Keratinocyte (primary cell): ENCODE measurements at regions not wholly inside any gene's neighbourhood (a gene's known extent, or its start where the extent isn't known, plus 50 kb on each side); places are given as distances from the start of the nearest gene placed in this dataset.

Experiments used
- DNase-seq: peaks from one replicate; pipeline ENCODE4 v3.0.0-alpha.2; 2011; ENCODE audit warnings: low read depth, missing footprints, low spot score
- FAIRE-seq: peaks from 2 replicates; lab custom pipeline; 2011; peaks lifted over from hg19 to GRCh38; lab: Jason Lieb, UNC
- H2AFZ ChIP-seq: 2 replicates; pipeline ENCODE4 v1.6.0; 2012; ENCODE audit warnings: low read length, control low read depth, inconsistent platforms; ENCODE audit not compliant: control insufficient read depth
- H3K27ac ChIP-seq: 2 replicates; pipeline ENCODE4 v1.5.1; 2011; ENCODE audit warnings: low read length; ENCODE audit not compliant: control insufficient read depth, insufficient read depth
- H3K27me3 ChIP-seq: 3 replicates; pipeline ENCODE4 v1.6.0; 2011; ENCODE audit warnings: low read length; ENCODE audit not compliant: control insufficient read depth, insufficient read depth; ENCODE audit errors: extremely low read depth
- H3K36me3 ChIP-seq, 2 experiments: 2 replicates in 1 of 2; 3 replicates in 1 of 2; pipeline ENCODE4 v1.5.1; 2011; ENCODE audit warnings: low read length in 2 of 2, mild to moderate bottlenecking in 1 of 2; ENCODE audit not compliant: control insufficient read depth in 2 of 2, insufficient read depth in 2 of 2; ENCODE audit errors: extremely low read depth in 1 of 2
- H3K4me1 ChIP-seq: 3 replicates; pipeline ENCODE4 v1.5.1; 2011; ENCODE audit warnings: low read length; ENCODE audit not compliant: control insufficient read depth, insufficient read depth; ENCODE audit errors: extremely low read depth
- H3K4me2 ChIP-seq: 3 replicates; pipeline ENCODE4 v1.6.0; 2011; ENCODE audit warnings: low read depth, low read length; ENCODE audit not compliant: control insufficient read depth, insufficient read depth; ENCODE audit errors: extremely low read depth
- H3K4me3 ChIP-seq, 3 experiments: fragments of 200-600 bp in 1 of 3; sonication (generic) in 1 of 3; 2 replicates in 2 of 3; 3 replicates in 1 of 3; pipeline ENCODE4 v1.5.1; 2011 to 2016; ENCODE audit warnings: low read length in 3 of 3, mild to moderate bottlenecking in 3 of 3, control low read depth in 2 of 3, inconsistent platforms in 1 of 3, low read depth in 1 of 3, mixed read lengths in 1 of 3, mixed run types in 1 of 3, moderate library complexity in 1 of 3; ENCODE audit not compliant: control insufficient read depth in 2 of 3, insufficient read depth in 2 of 3; ENCODE audit errors: extremely low read depth in 1 of 3
- H3K79me2 ChIP-seq: 2 replicates; pipeline ENCODE4 v1.6.0; 2012; ENCODE audit warnings: low read length; ENCODE audit not compliant: control insufficient read depth, insufficient read depth
- H3K9ac ChIP-seq: 3 replicates; pipeline ENCODE4 v1.6.0; 2011; ENCODE audit warnings: low read length; ENCODE audit not compliant: control insufficient read depth, insufficient read depth; ENCODE audit errors: extremely low read depth
- H3K9me1 ChIP-seq: 3 replicates; pipeline ENCODE4 v1.6.0; 2011; ENCODE audit warnings: low read length; ENCODE audit not compliant: control insufficient read depth, insufficient read depth; ENCODE audit errors: extremely low read depth
- H3K9me3 ChIP-seq: 2 replicates; pipeline ENCODE4 v1.5.1; 2012; ENCODE audit warnings: low read depth, low read length; ENCODE audit not compliant: control insufficient read depth
- H4K20me1 ChIP-seq: 3 replicates; pipeline ENCODE4 v1.6.0; 2011; ENCODE audit warnings: low read length; ENCODE audit not compliant: control insufficient read depth, insufficient read depth; ENCODE audit errors: extremely low read depth
- CTCF ChIP-seq, 3 experiments: IDR thresholded peaks in 1 of 3; conservative IDR thresholded peaks in 1 of 3; optimal IDR thresholded peaks in 1 of 3; 2 replicates in 2 of 3; 3 replicates in 1 of 3; pipeline versions ENCODE3 to v1.5.1; 2011; ENCODE audit warnings: low read length in 3 of 3, mild to moderate bottlenecking in 3 of 3, moderate library complexity in 2 of 3, control low read depth in 1 of 3, inconsistent platforms in 1 of 3; ENCODE audit not compliant: insufficient read depth in 2 of 3; ENCODE audit errors: extremely low read depth in 1 of 3
- EZH2 ChIP-seq: IDR thresholded peaks from one replicate; pipeline ENCODE4 v1.6.1; 2012; ENCODE audit warnings: inconsistent platforms, mild to moderate bottlenecking, low read length, moderate library complexity
- dilution Hi-C: fragments of 300-500 bp; cut with MboI; formaldehyde crosslinking; loops from one replicate; pipeline ENCODE4 v1.7.0; 2020; ENCODE audit warnings: low sequenced_read_pairs; ENCODE audit not compliant: extremely low pct_ligation_motif_present

DNA sequence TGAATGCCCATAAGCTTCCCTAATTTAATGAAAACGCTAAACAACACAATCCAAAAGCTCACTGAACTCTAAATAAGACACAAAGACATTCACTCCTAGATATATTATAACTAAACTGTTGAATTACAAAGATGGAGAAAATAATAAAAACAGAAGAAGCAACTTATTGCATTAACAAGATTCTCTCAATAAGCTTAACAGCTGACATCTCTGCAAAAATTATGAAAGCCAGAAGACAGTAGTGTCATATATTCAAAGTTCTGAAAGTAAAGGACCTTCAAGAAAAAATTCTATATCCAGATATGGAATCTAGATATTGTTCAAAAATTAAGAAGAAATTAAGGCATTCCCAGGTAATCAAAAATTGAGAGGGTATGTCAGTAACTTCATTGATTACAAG is 957.8 kb upstream of the TYRP1 start:
- dilution Hi-C loops, result no loop called here
- FAIRE-seq, result no peak

DNA sequence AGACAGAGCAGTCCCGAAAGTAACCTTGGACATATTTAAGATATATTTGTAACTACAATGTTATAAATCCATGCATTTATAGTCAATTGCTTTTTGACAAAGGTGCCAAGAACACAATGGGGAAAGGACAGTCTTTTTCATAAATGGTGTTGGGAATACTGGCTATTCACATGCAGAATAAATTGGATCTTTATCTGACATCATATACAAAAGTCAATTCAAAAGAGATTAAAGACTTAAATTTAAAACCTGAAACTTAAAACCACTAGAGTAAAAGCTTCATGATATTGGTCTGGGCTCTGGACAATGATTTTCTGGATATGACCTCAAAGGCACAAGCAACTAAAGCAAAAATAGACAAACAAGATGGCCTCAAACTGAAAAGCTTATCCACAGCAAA is 950.7 kb upstream of the TYRP1 start:
- FAIRE-seq (no peak), DNase-seq (no peak)
- Histone ChIP-seq H3K9me3 (no peaks in the 10 kb centered on the region), H3K4me3 (no peak overlapping the region), H3K9ac (no peak overlapping the region), H3K79me2 (no peaks in the 10 kb centered on the region), H3K4me1 (no peaks in the 10 kb centered on the region), H3K27ac (no peak overlapping the region), H3K27me3 (no peaks in the 10 kb centered on the region), H4K20me1 (no peaks in the 10 kb centered on the region), H3K4me2 (no peak overlapping the region), H2AFZ (no peak overlapping the region), H3K9me1 (no peaks in the 10 kb centered on the region), H3K36me3 (no peaks in the 10 kb centered on the region)
- TF ChIP-seq EZH2, result no peak
- no peak for TF ChIP-seq CTCF (optimal IDR thresholded peaks at IDR 0.05 in 1 of 3, IDR thresholded peaks at IDR 0.05 in 1 of 3, conservative IDR thresholded peaks at IDR 0.05 in 1 of 3; ENCODE audit: extremely low read depth in 1 of 3, insufficient read depth in 2 of 3, low read length in 3 of 3)
- dilution Hi-C loops, result no loop called here

More for the DNA sequence above, 957.8 kb upstream of the TYRP1 start:
- Histone ChIP-seq H3K4me3 (no peak overlapping the region), H3K9me1 (no peaks in the 10 kb centered on the region), H3K36me3 (no peaks in the 10 kb centered on the region), H3K27me3 (no peaks in the 10 kb centered on the region), H3K9me3 (no peaks in the 10 kb centered on the region), H3K27ac (no peak overlapping the region), H3K9ac (no peak overlapping the region), H3K79me2 (no peaks in the 10 kb centered on the region), H4K20me1 (no peaks in the 10 kb centered on the region), H3K4me2 (no peak overlapping the region), H2AFZ (no peak overlapping the region), H3K4me1 (no peaks in the 10 kb centered on the region)
- no peak for TF ChIP-seq EZH2
- no peak for TF ChIP-seq CTCF (optimal IDR thresholded peaks at IDR 0.05 in 1 of 3, IDR thresholded peaks at IDR 0.05 in 1 of 3, conservative IDR thresholded peaks at IDR 0.05 in 1 of 3; ENCODE audit: extremely low read depth in 1 of 3, insufficient read depth in 2 of 3, low read length in 3 of 3)
- no peak for DNase-seq
